ENCODE measurements at regions not wholly inside any gene's neighbourhood (a gene's known extent, or its start where the extent isn't known, plus 50 kb on each side); places are given as distances from the start of the nearest gene placed in this dataset.

DNA sequence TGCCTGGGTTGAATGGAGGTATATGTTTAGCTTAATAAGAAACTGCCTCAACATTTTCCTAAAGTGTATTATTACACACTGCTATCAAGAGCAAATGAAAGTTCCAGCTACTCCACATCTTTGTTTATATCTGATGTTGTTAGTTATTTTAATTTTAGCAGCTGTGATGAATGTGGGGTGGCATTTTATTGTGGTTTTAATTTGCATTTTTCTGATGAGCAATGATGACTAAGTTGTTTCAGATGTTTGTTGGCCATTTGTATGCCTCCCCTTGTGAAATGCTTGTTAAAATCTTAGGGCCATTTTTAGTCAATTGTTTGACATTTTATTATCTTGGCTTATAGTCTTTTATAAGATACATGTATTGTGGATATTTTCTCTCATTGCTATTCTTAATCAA, 260.4 kb upstream of the SLCO3A1 start:
- no peak overlapping the region for H3K27ac ChIP-seq
- TF ChIP-seq, protein P1, sequence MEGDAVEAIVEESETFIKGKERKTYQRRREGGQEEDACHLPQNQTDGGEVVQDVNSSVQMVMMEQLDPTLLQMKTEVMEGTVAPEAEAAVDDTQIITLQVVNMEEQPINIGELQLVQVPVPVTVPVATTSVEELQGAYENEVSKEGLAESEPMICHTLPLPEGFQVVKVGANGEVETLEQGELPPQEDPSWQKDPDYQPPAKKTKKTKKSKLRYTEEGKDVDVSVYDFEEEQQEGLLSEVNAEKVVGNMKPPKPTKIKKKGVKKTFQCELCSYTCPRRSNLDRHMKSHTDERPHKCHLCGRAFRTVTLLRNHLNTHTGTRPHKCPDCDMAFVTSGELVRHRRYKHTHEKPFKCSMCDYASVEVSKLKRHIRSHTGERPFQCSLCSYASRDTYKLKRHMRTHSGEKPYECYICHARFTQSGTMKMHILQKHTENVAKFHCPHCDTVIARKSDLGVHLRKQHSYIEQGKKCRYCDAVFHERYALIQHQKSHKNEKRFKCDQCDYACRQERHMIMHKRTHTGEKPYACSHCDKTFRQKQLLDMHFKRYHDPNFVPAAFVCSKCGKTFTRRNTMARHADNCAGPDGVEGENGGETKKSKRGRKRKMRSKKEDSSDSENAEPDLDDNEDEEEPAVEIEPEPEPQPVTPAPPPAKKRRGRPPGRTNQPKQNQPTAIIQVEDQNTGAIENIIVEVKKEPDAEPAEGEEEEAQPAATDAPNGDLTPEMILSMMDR (conservative IDR thresholded peaks at IDR 0.05), result no peak

- TF ChIP-seq, protein P1 (conservative IDR thresholded peaks at IDR 0.05), result no peak
- H3K27ac ChIP-seq, result no peak overlapping the region
These were observed 259.9 kb upstream of the SLCO3A1 start for GRCh38 chr15:91593653-91594052.

GRCh38 chr15:91599261-91599660, 254.2 kb upstream of the SLCO3A1 start:
- TF ChIP-seq, protein P1 (conservative IDR thresholded peaks at IDR 0.05), result no peak
- H3K27ac ChIP-seq, result no peak overlapping the region

DNA sequence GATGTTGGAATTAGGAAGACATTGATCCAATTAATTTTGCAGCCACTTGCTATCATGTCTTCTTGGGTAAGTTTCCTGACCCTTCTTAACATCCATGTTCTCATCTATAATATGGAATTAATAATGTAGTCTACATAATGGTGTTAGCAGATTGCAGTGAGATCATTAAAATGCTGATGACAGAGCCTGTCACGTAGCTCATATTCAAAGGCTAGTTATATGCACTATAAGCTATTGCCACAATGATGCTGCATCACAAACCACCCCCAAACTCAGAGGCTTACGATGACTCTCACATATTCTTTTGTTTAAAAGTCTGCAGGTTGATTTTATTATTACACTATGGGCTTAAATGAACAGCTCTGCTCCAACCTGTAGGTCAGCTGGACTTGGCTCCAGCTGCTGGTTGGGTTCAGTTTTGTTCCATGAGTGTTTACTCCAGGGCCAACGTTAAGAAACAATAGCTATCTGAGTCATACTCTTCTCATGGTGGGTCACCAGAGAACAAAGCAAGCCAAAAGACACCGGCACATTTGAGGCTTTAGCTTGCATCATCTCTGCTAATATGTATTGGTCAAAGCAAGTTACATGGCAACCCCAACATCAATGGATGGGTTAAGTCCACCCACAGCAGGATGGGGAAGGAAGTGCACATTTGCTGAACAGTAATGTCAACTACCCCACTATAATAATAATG, 250.0 kb upstream of the SLCO3A1 start:
- no peak overlapping the region for H3K27ac ChIP-seq
- TF ChIP-seq, protein P1 (conservative IDR thresholded peaks at IDR 0.05), result no peak

DNA sequence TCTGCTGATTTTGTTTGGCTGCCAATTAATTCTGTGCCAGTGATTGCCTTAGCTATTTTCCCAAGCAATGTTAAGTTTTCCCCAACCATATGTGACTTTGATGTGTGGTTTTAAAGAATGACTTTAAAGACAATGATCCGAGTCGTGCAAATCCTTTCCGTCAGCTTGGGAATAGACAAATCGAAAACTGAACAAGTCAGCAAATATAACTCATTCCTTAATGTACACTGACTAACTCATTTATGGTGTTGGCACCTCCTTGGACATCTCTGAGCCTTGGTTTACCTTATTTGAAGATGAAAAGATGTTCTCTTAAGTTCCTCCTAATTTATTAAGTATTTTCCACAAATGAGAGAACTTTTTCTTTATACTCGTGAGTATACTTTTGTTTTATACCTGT, 249.4 kb upstream of the SLCO3A1 start:
- TF ChIP-seq, protein P1 (conservative IDR thresholded peaks at IDR 0.05), result no peak
- H3K27ac ChIP-seq, result no peak overlapping the region

- TF ChIP-seq, protein P1 (conservative IDR thresholded peaks at IDR 0.05), result no peak
These were observed 247.9 kb upstream of the SLCO3A1 start for GRCh38 chr15:91605576-91605975.

GRCh38 chr15:91609231-91609630, 244.3 kb upstream of the SLCO3A1 start:
- no peak overlapping the region for H3K27ac ChIP-seq
- TF ChIP-seq, protein P1 (conservative IDR thresholded peaks at IDR 0.05), result no peak

More at GRCh38 chr15:91605576-91605975, 247.9 kb upstream of the SLCO3A1 start:
- peak overlapping the region; percentile 44 for H3K27ac ChIP-seq
